Calu3 (cell line): ENCODE measurements at regions not wholly inside any gene's neighbourhood (a gene's known extent, or its start where the extent isn't known, plus 50 kb on each side); places are given as distances from the start of the nearest gene placed in this dataset.
"Not testable (repeated sequence)": the region's sequence is repeated elsewhere in the genome, so short reads cannot be mapped to it uniquely, and the experiment has no call there.

Experiments
- BruUV-seq: library from RNA; stranded (reverse); fragments of 400-500 nt; replicated peaks from 2 replicates; lab custom pipeline; 2021; lab: Mats Ljungman, UMichigan
- CTCF ChIA-PET: fragments of 300-600 bp; sonication (Branson Sonifier 250); formaldehyde crosslinking; loops from one replicate; lab custom pipeline; 2022; ENCODE audit warnings: antibody characterized with exemption; lab: Charles Lee
- DNase-seq: peaks from one replicate; pipeline ENCODE4 v3.0.0; 2022
- H3K27ac Mint-ChIP-seq: one replicate; pipeline ENCODE4 v1.8.0; 2022; ENCODE audit warnings: mixed read lengths; ENCODE audit not compliant: unreplicated experiment
- H3K27me3 Mint-ChIP-seq: one replicate; pipeline ENCODE4 v1.8.0; 2022; ENCODE audit warnings: mixed read lengths; ENCODE audit not compliant: unreplicated experiment
- H3K36me3 Mint-ChIP-seq: one replicate; pipeline ENCODE4 v1.8.0; 2022; ENCODE audit warnings: mild to moderate bottlenecking, moderate library complexity, mixed read lengths; ENCODE audit not compliant: insufficient read depth, unreplicated experiment
- H3K4me1 Mint-ChIP-seq: one replicate; pipeline ENCODE4 v1.8.0; 2022; ENCODE audit warnings: mild to moderate bottlenecking, low read depth, mixed read lengths; ENCODE audit not compliant: unreplicated experiment
- H3K4me3 Mint-ChIP-seq: one replicate; pipeline ENCODE4 v1.8.0; 2022; ENCODE audit warnings: mild to moderate bottlenecking, low read depth, moderate library complexity, mixed read lengths; ENCODE audit not compliant: unreplicated experiment
- H3K9me3 Mint-ChIP-seq: one replicate; pipeline ENCODE4 v1.8.0; 2022; ENCODE audit warnings: low read depth, mixed read lengths; ENCODE audit not compliant: unreplicated experiment
- CTCF ChIP-seq: fragments of 200-600 bp; IDR thresholded peaks from one replicate; pipeline ENCODE4 v1.8.0; 2022; ENCODE audit warnings: antibody characterized with exemption; ENCODE audit not compliant: unreplicated experiment
- intact Hi-C: fragments of 100-400 bp; cut with micrococcal nuclease; formaldehyde crosslinking; loops from one replicate; pipeline ENCODE4 v1.10.0; 2022; ENCODE audit not compliant: unreplicated experiment

- Mint-ChIP-seq H3K27ac (no peak overlapping the region), H3K9me3 (peaks cover 11% of the 10 kb centered on the region), H3K36me3 (no peaks in the 10 kb centered on the region), H3K4me1 (no peaks in the 10 kb centered on the region), H3K27me3 (no peaks in the 10 kb centered on the region), H3K4me3 (no peak overlapping the region)
- no peak for TF ChIP-seq CTCF
- intact Hi-C loops, result no loop called here
- no peak for DNase-seq
- no TSS peak for BruUV-seq
- CTCF ChIA-PET, result no interaction called here
Observed at GRCh38 chr13:65929436-65929835, 1300.7 kb downstream of the PCDH9 start.

- no peaks in the 10 kb centered on the region for H3K36me3 Mint-ChIP-seq
- no peak overlapping the region for H3K4me3 Mint-ChIP-seq
- intact Hi-C loops, result no loop called here
- no peaks in the 10 kb centered on the region for H3K4me1 Mint-ChIP-seq
- CTCF ChIA-PET, result no interaction called here
- peaks cover 14% of the 10 kb centered on the region for H3K9me3 Mint-ChIP-seq
- BruUV-seq, result no TSS peak
- DNase-seq, result no peak
- H3K27me3 Mint-ChIP-seq, result no peaks in the 10 kb centered on the region
- TF ChIP-seq CTCF, result no peak
- no peak overlapping the region for H3K27ac Mint-ChIP-seq
Observed at GRCh38 chr13:65926750-65927171, 1303.4 kb downstream of the PCDH9 start.

GRCh38 chr13:65922846-65923245, 1307.3 kb downstream of the PCDH9 start:
- H3K4me3 Mint-ChIP-seq, DNase-seq, BruUV-seq, H3K27ac Mint-ChIP-seq, CTCF ChIA-PET, H3K4me1 Mint-ChIP-seq, intact Hi-C loops, H3K36me3 Mint-ChIP-seq, H3K27me3 Mint-ChIP-seq: not testable (repeated sequence)
- H3K9me3 Mint-ChIP-seq, result peaks cover 10% of the 10 kb centered on the region

- peaks cover 8% of the 10 kb centered on the region for H3K9me3 Mint-ChIP-seq
- no TSS peak for BruUV-seq
- no peaks in the 10 kb centered on the region for H3K27me3 Mint-ChIP-seq
- H3K27ac Mint-ChIP-seq, result no peak overlapping the region
- no peaks in the 10 kb centered on the region for H3K36me3 Mint-ChIP-seq
- H3K4me3 Mint-ChIP-seq, result no peak overlapping the region
- no peaks in the 10 kb centered on the region for H3K4me1 Mint-ChIP-seq
- intact Hi-C loops, result no loop called here
- DNase-seq, result no peak
- TF ChIP-seq CTCF, result no peak
- CTCF ChIA-PET, result no interaction called here
Observed at GRCh38 chr13:65921933-65922332, 1308.2 kb downstream of the PCDH9 start.

- Mint-ChIP-seq H3K4me1 (no peaks in the 10 kb centered on the region), H3K9me3 (peaks cover 5% of the 10 kb centered on the region), H3K36me3 (no peaks in the 10 kb centered on the region), H3K4me3 (no peak overlapping the region), H3K27ac (no peak overlapping the region), H3K27me3 (no peaks in the 10 kb centered on the region)
- no TSS peak for BruUV-seq
- TF ChIP-seq CTCF, result no peak
- DNase-seq, result no peak
- intact Hi-C loops, result no loop called here
- CTCF ChIA-PET, result no interaction called here
Observed at GRCh38 chr13:65917731-65918130, 1312.4 kb downstream of the PCDH9 start.
